HepG2 (cell line): ENCODE measurements at regions not wholly inside any gene's neighbourhood (a gene's known extent, or its start where the extent isn't known, plus 50 kb on each side); places are given as distances from the start of the nearest gene placed in this dataset.
"Not testable (repeated sequence)": the region's sequence is repeated elsewhere in the genome, so short reads cannot be mapped to it uniquely, and the experiment has no call there.

ENCODE experiments used
- ATF1 ChIP-seq: IDR thresholded peaks from 2 replicates; pipeline ENCODE4 v1.6.1; 2016; ENCODE audit warnings: mild to moderate bottlenecking, control low read depth
- HNF4G ChIP-seq, 2 experiments: sonication (generic) in 1 of 2; formaldehyde crosslinking in 1 of 2; IDR thresholded peaks; 2 replicates each; pipeline versions ENCODE4 v1.4.0 to v1.6.1; 2011 to 2020; ENCODE audit warnings: borderline replicate concordance in 2 of 2, low read depth in 2 of 2, mild to moderate bottlenecking in 2 of 2, low read length in 1 of 2, missing genetic modification reagents in 1 of 2, moderate library complexity in 1 of 2
- MAX ChIP-seq: IDR thresholded peaks from 2 replicates; pipeline ENCODE4 v1.6.1; 2012; ENCODE audit warnings: inconsistent platforms
- POLR2AphosphoS5 ChIP-seq: IDR thresholded peaks from 2 replicates; pipeline ENCODE4 v1.6.1; 2012; ENCODE audit warnings: low read depth, low read length
- REST ChIP-seq, 2 experiments: IDR thresholded peaks; 2 replicates each; pipeline ENCODE4 v1.6.1; 2011 to 2012; ENCODE audit warnings: low read length in 2 of 2, borderline replicate concordance in 1 of 2, low read depth in 1 of 2, mild to moderate bottlenecking in 1 of 2, moderate library complexity in 1 of 2
- TAF15 ChIP-seq: fragments of 200-400 bp; formaldehyde crosslinking; IDR thresholded peaks from one replicate; pipeline ENCODE4 v1.6.1; 2018; ENCODE audit warnings: mild to moderate bottlenecking, low read depth, low read length; ENCODE audit not compliant: poor library complexity, severe bottlenecking
- ZHX1 ChIP-seq: sonication (generic); formaldehyde crosslinking; IDR thresholded peaks from 2 replicates; pipeline ENCODE4 v1.8.1; 2022; ENCODE audit warnings: low read depth, mild to moderate bottlenecking, missing genetic modification reagents
- ZNF207 ChIP-seq: fragments of 450-650 bp; IDR thresholded peaks from 2 replicates; pipeline ENCODE4 v1.6.1; 2016; ENCODE audit warnings: antibody characterized with exemption, borderline replicate concordance
- ZNF317 ChIP-seq: sonication (generic); formaldehyde crosslinking; IDR thresholded peaks from 2 replicates; pipeline ENCODE4 v1.5.0; 2020; ENCODE audit warnings: mild to moderate bottlenecking, missing genetic modification reagents
- ZSCAN30 ChIP-seq: sonication (generic); formaldehyde crosslinking; IDR thresholded peaks from 2 replicates; pipeline ENCODE4 v1.5.0; 2020; ENCODE audit warnings: mild to moderate bottlenecking, missing genetic modification reagents
- TF ChIP-seq, protein P1 (sequence below): sonication (generic); formaldehyde crosslinking; IDR thresholded peaks from 2 replicates; pipeline ENCODE4 v1.5.0; 2020; ENCODE audit warnings: mild to moderate bottlenecking, missing genetic modification reagents, moderate library complexity

DNA sequence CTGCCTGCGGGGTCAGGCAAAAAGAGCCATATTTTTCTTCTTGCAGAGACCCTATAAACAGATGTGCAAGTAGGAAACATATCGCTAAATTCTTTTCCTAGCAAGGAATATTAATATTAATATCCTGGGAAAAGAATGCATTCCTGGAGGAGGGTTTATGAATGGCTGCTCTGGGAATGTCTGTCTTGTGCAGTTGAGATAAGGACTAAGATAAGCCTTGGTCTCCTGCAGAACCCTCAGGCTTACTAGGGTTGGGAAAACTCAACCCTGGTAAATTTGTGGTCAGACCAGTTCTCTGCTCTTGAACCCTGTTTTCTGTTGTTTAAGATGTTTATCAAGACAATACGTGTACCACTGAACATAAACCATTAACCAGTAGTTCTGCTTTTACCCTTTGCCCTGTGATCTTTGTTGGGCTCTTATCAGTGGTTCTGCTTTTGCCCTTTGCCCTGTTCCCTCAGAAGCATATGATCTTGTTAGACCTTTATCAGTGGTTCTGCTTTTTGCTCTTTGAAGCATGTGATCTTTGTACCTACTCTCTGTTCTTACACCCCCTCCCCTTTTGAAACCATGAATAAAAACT is 1548.2 kb upstream of the FLRT2 start:
- TF ChIP-seq REST (IDR thresholded peaks at IDR 0.05; ENCODE audit: borderline replicate concordance in 1 of 2, low read depth in 1 of 2, low read length in 2 of 2); ZNF317 (CRISPR knock-in tag); MAX; ZHX1 (CRISPR knock-in tag); HNF4G (IDR thresholded peaks at IDR 0.05; ENCODE audit: borderline replicate concordance, low read depth, low read length); HNF4G (CRISPR knock-in tag; IDR thresholded peaks at IDR 0.05; ENCODE audit: borderline replicate concordance, low read depth); TAF15; POLR2AphosphoS5; ZNF207; ZSCAN30; ATF1 (CRISPR knock-in tag): not testable (repeated sequence)
- TF ChIP-seq, protein P1, sequence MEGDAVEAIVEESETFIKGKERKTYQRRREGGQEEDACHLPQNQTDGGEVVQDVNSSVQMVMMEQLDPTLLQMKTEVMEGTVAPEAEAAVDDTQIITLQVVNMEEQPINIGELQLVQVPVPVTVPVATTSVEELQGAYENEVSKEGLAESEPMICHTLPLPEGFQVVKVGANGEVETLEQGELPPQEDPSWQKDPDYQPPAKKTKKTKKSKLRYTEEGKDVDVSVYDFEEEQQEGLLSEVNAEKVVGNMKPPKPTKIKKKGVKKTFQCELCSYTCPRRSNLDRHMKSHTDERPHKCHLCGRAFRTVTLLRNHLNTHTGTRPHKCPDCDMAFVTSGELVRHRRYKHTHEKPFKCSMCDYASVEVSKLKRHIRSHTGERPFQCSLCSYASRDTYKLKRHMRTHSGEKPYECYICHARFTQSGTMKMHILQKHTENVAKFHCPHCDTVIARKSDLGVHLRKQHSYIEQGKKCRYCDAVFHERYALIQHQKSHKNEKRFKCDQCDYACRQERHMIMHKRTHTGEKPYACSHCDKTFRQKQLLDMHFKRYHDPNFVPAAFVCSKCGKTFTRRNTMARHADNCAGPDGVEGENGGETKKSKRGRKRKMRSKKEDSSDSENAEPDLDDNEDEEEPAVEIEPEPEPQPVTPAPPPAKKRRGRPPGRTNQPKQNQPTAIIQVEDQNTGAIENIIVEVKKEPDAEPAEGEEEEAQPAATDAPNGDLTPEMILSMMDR (CRISPR knock-in tag) = not testable (repeated sequence)
